ENCODE measurements at regions not wholly inside any gene's neighbourhood (a gene's known extent, or its start where the extent isn't known, plus 50 kb on each side); places are given as distances from the start of the nearest gene placed in this dataset.

DNA sequence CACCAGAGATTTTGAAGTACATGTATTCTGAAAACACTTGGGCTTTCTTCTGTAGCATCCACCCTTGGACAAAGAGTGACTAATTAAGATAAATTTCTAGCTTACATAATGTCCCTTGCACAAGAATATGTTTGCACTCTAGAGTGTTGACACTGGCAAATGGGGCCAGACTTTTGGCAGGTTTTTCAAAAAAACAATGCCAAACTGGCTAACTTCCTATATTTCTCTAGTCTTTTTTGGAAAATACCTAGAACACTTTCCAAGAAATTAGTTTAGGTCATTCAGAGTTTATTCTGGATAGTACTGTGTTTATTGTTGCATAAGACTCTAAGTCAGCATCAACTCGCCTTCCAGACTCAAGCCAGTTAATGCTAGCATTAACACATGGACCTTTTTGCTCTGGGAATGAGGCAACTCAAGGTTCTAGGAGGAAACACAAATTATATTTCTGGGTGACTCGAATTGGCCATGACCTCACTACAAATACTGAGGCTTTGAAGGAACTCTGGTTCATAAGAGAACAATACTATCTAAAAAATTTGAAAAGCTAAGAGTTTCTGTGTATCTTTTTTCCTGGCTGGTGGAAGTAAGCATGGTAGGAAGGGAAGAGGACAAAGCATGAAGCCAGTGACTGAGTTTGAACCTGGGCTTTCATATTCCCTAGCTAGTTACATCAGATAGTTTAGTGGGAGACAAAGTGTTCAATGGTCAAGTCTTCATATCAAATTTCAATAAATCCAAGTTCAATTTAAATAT is 101.6 kb downstream of the NREP start:
- H3K4me3 ChIP-seq (replicated peaks in 1 of 3; ENCODE audit: insufficient read depth in 1 of 3, low read depth in 2 of 3, low read length in 3 of 3), result no peak overlapping the region
- intact Hi-C loops (cut with micrococcal nuclease; ENCODE audit: unreplicated experiment) (no loop called here), in situ Hi-C loops (cut with HindIII; ENCODE audit: extremely low pct_ligation_motif_present, low pct_unique_long_range_greater_than_20kb) (no loop called here)
- H3K4me2 ChIP-seq (ENCODE audit: low read depth, low read length), result no peak overlapping the region
- no peaks in the 10 kb centered on the region for H3K79me2 ChIP-seq (ENCODE audit: insufficient read depth, low read length)
- no peak overlapping the region for H2AFZ ChIP-seq (ENCODE audit: low read length)
- WGBS (ENCODE audit: low lambda C conversion rate), result 0% methylated on average over 2 of the region's 2 CpGs
- peak; percentile 1 for DNase-seq (ENCODE audit: low spot score)
- H3K27me3 ChIP-seq (ENCODE audit: control insufficient read depth in 1 of 2, insufficient read depth in 2 of 2, low read length in 2 of 2), result no peaks in the 10 kb centered on the region
- peak; percentile 35; the same call in 2 of the 3 replicates for ATAC-seq
- no peak for FAIRE-seq
- no peaks in the 10 kb centered on the region for H3K36me3 ChIP-seq (replicated peaks in 1 of 2; ENCODE audit: control insufficient read depth in 1 of 2, insufficient read depth in 2 of 2, low read length in 2 of 2)
- no peak overlapping the region for H3K9ac ChIP-seq (ENCODE audit: insufficient read depth, low read depth, low read length)
- no TSS peak for BruUV-seq (replicated peaks)
- H3K4me1 ChIP-seq (ENCODE audit: insufficient read depth, low read length), result peaks cover 18% of the 10 kb centered on the region
- H3K9me3 ChIP-seq (ENCODE audit: low read length), result peaks cover 5% of the 10 kb centered on the region
- ChIA-PET CTCF (ENCODE audit: low intra/inter-chr PET ratio, low total read pairs) (no interaction called here), POLR2A (no interaction called here)
- H4K20me1 ChIP-seq (ENCODE audit: insufficient read depth, low read length), result no peaks in the 10 kb centered on the region
- no peak overlapping the region for H3K27ac ChIP-seq (ENCODE audit: extremely low read length, insufficient read depth, low read length)
- TF ChIP-seq RARG (CRISPR knock-in tag; IDR thresholded peaks at IDR 0.05; ENCODE audit: low read depth) (no peak), CAMTA2 (CRISPR knock-in tag; IDR thresholded peaks at IDR 0.05; ENCODE audit: borderline replicate concordance) (no peak), ZFP37 (CRISPR knock-in tag; IDR thresholded peaks at IDR 0.05; ENCODE audit: borderline replicate concordance) (no peak), ZFP90 (CRISPR knock-in tag; IDR thresholded peaks at IDR 0.05; ENCODE audit: borderline replicate concordance) (no peak), EP300 (IDR thresholded peaks at IDR 0.05; ENCODE audit: low read depth in 2 of 2, low read length in 2 of 2) (peak in 1 of 2 experiments; percentile 18; a peak in 1 of 4 replicates), EP300 (CRISPR knock-in tag; IDR thresholded peaks at IDR 0.05; ENCODE audit: borderline replicate concordance) (no peak), BORCS8-MEF2B (CRISPR knock-in tag; IDR thresholded peaks at IDR 0.05) (no peak), SOX6 (IDR thresholded peaks at IDR 0.05) (no peak), SOX6 (CRISPR knock-in tag; IDR thresholded peaks at IDR 0.05) (peak; percentile 47; the same call in 1 of the 2 replicates), ZNF432 (CRISPR knock-in tag; IDR thresholded peaks at IDR 0.05; ENCODE audit: borderline replicate concordance) (no peak)
- TF ChIP-seq, protein P1, sequence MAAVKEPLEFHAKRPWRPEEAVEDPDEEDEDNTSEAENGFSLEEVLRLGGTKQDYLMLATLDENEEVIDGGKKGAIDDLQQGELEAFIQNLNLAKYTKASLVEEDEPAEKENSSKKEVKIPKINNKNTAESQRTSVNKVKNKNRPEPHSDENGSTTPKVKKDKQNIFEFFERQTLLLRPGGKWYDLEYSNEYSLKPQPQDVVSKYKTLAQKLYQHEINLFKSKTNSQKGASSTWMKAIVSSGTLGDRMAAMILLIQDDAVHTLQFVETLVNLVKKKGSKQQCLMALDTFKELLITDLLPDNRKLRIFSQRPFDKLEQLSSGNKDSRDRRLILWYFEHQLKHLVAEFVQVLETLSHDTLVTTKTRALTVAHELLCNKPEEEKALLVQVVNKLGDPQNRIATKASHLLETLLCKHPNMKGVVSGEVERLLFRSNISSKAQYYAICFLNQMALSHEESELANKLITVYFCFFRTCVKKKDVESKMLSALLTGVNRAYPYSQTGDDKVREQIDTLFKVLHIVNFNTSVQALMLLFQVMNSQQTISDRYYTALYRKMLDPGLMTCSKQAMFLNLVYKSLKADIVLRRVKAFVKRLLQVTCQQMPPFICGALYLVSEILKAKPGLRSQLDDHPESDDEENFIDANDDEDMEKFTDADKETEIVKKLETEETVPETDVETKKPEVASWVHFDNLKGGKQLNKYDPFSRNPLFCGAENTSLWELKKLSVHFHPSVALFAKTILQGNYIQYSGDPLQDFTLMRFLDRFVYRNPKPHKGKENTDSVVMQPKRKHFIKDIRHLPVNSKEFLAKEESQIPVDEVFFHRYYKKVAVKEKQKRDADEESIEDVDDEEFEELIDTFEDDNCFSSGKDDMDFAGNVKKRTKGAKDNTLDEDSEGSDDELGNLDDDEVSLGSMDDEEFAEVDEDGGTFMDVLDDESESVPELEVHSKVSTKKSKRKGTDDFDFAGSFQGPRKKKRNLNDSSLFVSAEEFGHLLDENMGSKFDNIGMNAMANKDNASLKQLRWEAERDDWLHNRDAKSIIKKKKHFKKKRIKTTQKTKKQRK (IDR thresholded peaks at IDR 0.05; ENCODE audit: low read length), result no peak
- TF ChIP-seq, protein P2, sequence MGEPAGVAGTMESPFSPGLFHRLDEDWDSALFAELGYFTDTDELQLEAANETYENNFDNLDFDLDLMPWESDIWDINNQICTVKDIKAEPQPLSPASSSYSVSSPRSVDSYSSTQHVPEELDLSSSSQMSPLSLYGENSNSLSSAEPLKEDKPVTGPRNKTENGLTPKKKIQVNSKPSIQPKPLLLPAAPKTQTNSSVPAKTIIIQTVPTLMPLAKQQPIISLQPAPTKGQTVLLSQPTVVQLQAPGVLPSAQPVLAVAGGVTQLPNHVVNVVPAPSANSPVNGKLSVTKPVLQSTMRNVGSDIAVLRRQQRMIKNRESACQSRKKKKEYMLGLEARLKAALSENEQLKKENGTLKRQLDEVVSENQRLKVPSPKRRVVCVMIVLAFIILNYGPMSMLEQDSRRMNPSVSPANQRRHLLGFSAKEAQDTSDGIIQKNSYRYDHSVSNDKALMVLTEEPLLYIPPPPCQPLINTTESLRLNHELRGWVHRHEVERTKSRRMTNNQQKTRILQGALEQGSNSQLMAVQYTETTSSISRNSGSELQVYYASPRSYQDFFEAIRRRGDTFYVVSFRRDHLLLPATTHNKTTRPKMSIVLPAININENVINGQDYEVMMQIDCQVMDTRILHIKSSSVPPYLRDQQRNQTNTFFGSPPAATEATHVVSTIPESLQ (CRISPR knock-in tag; conservative IDR thresholded peaks at IDR 0.05), result no peak
